IMR-90 (cell line): ENCODE measurements at regions not wholly inside any gene's neighbourhood (a gene's known extent, or its start where the extent isn't known, plus 50 kb on each side); places are given as distances from the start of the nearest gene placed in this dataset.

Experiments
- BHLHE40 ChIP-seq: fragments of 150-350 bp; IDR thresholded peaks from 2 replicates; pipeline ENCODE4 v1.6.1; 2016; ENCODE audit warnings: mild to moderate bottlenecking, low read depth, low read length
- CEBPB ChIP-seq: IDR thresholded peaks from 2 replicates; pipeline ENCODE4 v1.6.1; 2012; ENCODE audit warnings: low read depth, low read length, improper control_type of control experiment
- CTCF ChIP-seq: conservative IDR thresholded peaks from 2 replicates; pipeline ENCODE4 v1.5.1; 2012; ENCODE audit warnings: mild to moderate bottlenecking, low read depth, low read length, improper control_type of control experiment
- MAFK ChIP-seq: IDR thresholded peaks from 2 replicates; pipeline ENCODE4 v1.6.1; 2012; ENCODE audit warnings: low read depth, low read length, improper control_type of control experiment
- NFE2L2 ChIP-seq: fragments of 150-350 bp; IDR thresholded peaks from 2 replicates; pipeline ENCODE4 v1.6.1; 2016; ENCODE audit warnings: low read depth, mild to moderate bottlenecking, low read length
- POLR2A ChIP-seq: IDR thresholded peaks from 2 replicates; pipeline ENCODE4 v1.6.1; 2012; ENCODE audit warnings: mild to moderate bottlenecking, low read depth, low read length
- RFX5 ChIP-seq: IDR thresholded peaks from 2 replicates; pipeline ENCODE4 v1.8.0; 2012; ENCODE audit warnings: low read depth, mild to moderate bottlenecking, low read length, moderate library complexity
- USF2 ChIP-seq: fragments of 150-350 bp; IDR thresholded peaks from 2 replicates; pipeline ENCODE4 v1.6.1; 2017; ENCODE audit warnings: mild to moderate bottlenecking, antibody characterized with exemption, low read length, low read depth

- TF ChIP-seq POLR2A: no peak
- no peak for TF ChIP-seq BHLHE40
- no peak for TF ChIP-seq RFX5
- no peak for TF ChIP-seq CTCF
- TF ChIP-seq CEBPB: peak; percentile 79
- no peak for TF ChIP-seq NFE2L2
- TF ChIP-seq USF2: no peak
- no peak for TF ChIP-seq MAFK
Observed at GRCh38 chr9:7368410-7369292, 430.9 kb downstream of the DMAC1 start.
